ENCODE measurements at regions not wholly inside any gene's neighbourhood (a gene's known extent, or its start where the extent isn't known, plus 50 kb on each side); places are given as distances from the start of the nearest gene placed in this dataset.

GRCh38 chr15:67976506-67977073, 77.5 kb upstream of the PIAS1 start:
- no peaks in the 10 kb centered on the region for H3K36me3 ChIP-seq
- no peaks in the 10 kb centered on the region for H3K27me3 ChIP-seq
- no peak for DNase-seq (ENCODE audit: low spot score)
- H3K27ac ChIP-seq, result no peak overlapping the region
- TF ChIP-seq, protein P1, sequence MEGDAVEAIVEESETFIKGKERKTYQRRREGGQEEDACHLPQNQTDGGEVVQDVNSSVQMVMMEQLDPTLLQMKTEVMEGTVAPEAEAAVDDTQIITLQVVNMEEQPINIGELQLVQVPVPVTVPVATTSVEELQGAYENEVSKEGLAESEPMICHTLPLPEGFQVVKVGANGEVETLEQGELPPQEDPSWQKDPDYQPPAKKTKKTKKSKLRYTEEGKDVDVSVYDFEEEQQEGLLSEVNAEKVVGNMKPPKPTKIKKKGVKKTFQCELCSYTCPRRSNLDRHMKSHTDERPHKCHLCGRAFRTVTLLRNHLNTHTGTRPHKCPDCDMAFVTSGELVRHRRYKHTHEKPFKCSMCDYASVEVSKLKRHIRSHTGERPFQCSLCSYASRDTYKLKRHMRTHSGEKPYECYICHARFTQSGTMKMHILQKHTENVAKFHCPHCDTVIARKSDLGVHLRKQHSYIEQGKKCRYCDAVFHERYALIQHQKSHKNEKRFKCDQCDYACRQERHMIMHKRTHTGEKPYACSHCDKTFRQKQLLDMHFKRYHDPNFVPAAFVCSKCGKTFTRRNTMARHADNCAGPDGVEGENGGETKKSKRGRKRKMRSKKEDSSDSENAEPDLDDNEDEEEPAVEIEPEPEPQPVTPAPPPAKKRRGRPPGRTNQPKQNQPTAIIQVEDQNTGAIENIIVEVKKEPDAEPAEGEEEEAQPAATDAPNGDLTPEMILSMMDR (IDR thresholded peaks at IDR 0.05), result no peak
- no peak overlapping the region for H3K4me3 ChIP-seq
- no peaks in the 10 kb centered on the region for H3K4me1 ChIP-seq
- no peaks in the 10 kb centered on the region for H3K9me3 ChIP-seq

DNA sequence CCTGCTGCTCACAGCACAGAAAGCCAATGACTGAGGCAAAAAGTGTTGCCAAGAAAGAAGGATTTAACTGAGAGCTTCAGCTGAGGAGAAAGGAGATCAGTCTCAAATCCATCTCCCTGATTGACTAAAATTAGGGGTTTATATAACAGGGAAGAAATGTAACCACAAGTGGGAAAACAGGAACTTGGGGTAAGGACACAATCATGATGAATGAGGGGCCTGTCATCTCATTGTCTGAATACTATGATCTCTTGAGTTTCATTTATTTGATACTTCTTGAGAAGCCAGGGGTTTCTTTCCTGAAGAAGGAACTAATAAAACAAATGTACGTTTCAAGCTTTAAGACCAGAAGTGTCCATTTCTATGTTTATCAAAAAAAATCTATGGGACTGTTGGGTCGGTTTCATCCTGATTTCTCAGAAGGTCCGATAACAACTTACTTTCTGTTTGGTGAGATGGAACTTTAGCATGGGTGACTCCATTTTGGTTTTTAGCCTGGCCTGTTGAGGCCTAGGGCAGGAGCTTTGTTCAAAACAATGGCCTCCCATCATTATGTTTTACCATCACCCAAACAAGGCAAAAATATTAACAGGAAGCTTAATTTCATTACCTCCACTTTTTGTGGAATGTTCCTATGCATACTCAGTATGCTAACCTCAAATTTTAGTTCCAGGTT, 76.6 kb upstream of the PIAS1 start:
- H3K4me1 ChIP-seq, result no peaks in the 10 kb centered on the region
- H3K9me3 ChIP-seq, result no peaks in the 10 kb centered on the region
- H3K36me3 ChIP-seq, result no peaks in the 10 kb centered on the region
- H3K4me3 ChIP-seq, result no peak overlapping the region
- H3K27ac ChIP-seq, result no peak overlapping the region
- DNase-seq (ENCODE audit: low spot score), result no peak
- no peaks in the 10 kb centered on the region for H3K27me3 ChIP-seq
- TF ChIP-seq, protein P1 (IDR thresholded peaks at IDR 0.05), result no peak

DNA sequence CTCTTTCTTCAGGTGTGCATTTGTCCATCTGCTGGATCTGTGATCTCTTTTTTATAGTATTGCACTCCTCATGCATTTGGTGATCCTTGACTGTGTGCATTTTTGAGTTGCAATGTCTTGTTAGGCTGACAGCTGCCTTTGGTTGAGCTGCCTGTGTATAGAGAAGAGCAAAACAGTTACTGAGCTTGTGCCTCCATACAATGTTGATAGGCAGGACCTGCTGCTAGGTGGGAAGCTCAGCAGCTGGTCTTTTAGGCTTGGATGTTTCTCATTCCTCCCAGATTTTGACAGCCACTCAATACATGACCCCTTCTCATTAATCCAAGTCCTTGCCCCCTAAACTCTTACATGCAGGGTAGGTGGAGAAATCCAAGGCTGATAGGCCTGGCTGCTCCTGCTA, 74.8 kb upstream of the PIAS1 start:
- no peak for DNase-seq (ENCODE audit: low spot score)
- no peaks in the 10 kb centered on the region for H3K9me3 ChIP-seq
- H3K27ac ChIP-seq, result no peak overlapping the region
- TF ChIP-seq, protein P1 (IDR thresholded peaks at IDR 0.05), result no peak
- H3K36me3 ChIP-seq, result no peaks in the 10 kb centered on the region
- H3K4me1 ChIP-seq, result no peaks in the 10 kb centered on the region
- H3K27me3 ChIP-seq, result no peaks in the 10 kb centered on the region
- H3K4me3 ChIP-seq, result no peak overlapping the region

DNA sequence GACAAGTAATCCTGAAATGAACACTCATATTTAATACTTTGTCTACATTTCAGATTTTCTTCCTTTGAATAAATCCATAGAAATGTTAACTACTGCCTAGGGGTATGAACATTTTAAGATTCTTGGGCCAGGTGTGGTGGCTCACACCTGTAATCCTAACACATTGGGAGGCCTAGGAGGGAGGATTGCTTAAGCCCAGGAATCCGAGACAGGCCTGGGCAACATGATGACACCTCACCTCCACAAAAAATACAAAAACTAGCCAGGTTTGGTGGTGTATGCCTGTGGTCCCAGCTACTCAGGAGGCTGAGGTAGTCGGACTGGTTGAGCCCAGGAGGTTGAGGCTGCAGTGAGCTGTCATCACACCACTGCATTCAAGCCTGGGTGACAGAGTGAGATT, 73.9 kb upstream of the PIAS1 start:
- Histone ChIP-seq H3K9me3 (no peaks in the 10 kb centered on the region), H3K27me3 (no peaks in the 10 kb centered on the region), H3K27ac (no peak overlapping the region), H3K36me3 (no peaks in the 10 kb centered on the region), H3K4me3 (no peak overlapping the region), H3K4me1 (no peaks in the 10 kb centered on the region)
- TF ChIP-seq, protein P1 (IDR thresholded peaks at IDR 0.05), result no peak
- DNase-seq (ENCODE audit: low spot score), result no peak

- H3K27ac ChIP-seq, result no peak overlapping the region
- no peaks in the 10 kb centered on the region for H3K27me3 ChIP-seq
- TF ChIP-seq, protein P1 (IDR thresholded peaks at IDR 0.05), result no peak
- H3K9me3 ChIP-seq, result no peaks in the 10 kb centered on the region
- no peaks in the 10 kb centered on the region for H3K4me1 ChIP-seq
- no peak overlapping the region for H3K4me3 ChIP-seq
- DNase-seq (ENCODE audit: low spot score), result no peak
- H3K36me3 ChIP-seq, result no peaks in the 10 kb centered on the region
Measured at GRCh38 chr15:67980773-67981685, 73.1 kb upstream of the PIAS1 start.
